NCI-H460 (cell line): ENCODE measurements at regions not wholly inside any gene's neighbourhood (a gene's known extent, or its start where the extent isn't known, plus 50 kb on each side); places are given as distances from the start of the nearest gene placed in this dataset.

Experiments used
- DNase-seq: peaks from one replicate; pipeline ENCODE4 v3.0.0-alpha.2; 2016; ENCODE audit warnings: low read depth; ENCODE audit errors: extremely low read depth

DNA sequence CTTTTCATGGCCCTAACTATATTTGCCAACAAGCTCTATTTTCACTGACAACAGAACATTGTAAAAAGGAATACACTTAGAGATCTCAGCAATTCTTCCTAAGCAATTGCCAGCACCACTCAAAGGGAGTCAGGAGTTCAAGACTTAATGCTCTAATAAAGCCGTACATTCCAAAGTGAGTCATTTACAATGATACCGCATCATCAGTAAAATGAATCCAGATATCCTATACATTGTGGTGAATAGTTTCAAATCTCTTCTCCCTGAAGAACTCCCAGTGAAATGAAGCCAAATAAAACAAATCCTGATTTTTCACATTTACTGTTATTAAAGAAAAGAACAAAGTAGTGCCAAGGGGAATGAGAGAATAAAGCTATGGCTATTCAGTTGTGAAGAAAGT lies 2898.7 kb upstream of the PCDH20 start:
- no peak for DNase-seq

- DNase-seq: no peak
Measured at GRCh38 chr13:64311948-64312347, 2896.3 kb upstream of the PCDH20 start.

DNA sequence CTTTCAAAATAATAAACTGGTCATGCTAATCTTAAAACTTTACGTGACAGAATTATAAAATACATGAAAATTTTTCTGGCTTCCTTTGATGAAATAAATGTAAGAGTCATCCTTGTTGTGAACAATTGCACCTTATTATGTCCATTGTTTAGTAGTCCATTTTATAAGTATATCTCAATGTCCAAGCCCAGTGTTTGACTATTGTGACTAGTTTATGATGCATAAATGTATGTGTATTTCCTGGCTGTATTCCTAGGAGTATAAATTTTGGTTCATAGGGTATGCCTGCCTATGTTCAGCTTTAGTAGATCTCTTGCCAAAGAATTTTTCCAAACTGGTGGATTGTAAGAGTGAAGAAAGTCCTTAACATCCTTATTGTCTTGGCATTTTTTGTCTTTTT lies 2895.5 kb upstream of the PCDH20 start:
- DNase-seq: no peak

GRCh38 chr13:64305246-64305645 lies 2889.6 kb upstream of the PCDH20 start:
- DNase-seq: no peak

GRCh38 chr13:64300239-64300638 lies 2884.6 kb upstream of the PCDH20 start:
- no peak for DNase-seq

DNA sequence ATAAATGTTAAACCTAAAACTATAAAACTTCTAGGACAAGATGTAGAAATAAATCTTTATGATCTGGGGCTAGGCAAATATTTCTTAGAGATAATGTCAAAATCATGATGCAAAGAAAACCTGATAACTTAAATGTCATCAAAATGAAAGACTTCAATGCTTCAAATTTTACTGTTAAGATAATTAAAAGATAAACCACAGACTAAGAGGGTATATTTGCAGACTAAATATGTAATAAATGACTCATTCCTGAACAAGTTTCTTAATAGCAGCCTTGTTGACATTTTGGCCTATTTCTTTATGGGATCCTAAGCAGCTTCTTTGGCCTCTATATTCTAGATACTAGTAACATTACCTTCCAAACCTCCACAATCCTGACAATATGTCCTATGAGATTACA lies 2878.3 kb upstream of the PCDH20 start:
- no peak for DNase-seq

GRCh38 chr13:64289702-64290101 lies 2874.1 kb upstream of the PCDH20 start:
- DNase-seq: no peak

GRCh38 chr13:64283926-64284325 lies 2868.3 kb upstream of the PCDH20 start:
- DNase-seq: no peak

- no peak for DNase-seq
Measured at GRCh38 chr13:64278493-64278892, 2862.8 kb upstream of the PCDH20 start.

- DNase-seq: no peak
Measured at GRCh38 chr13:64277097-64277496, 2861.4 kb upstream of the PCDH20 start.

DNA sequence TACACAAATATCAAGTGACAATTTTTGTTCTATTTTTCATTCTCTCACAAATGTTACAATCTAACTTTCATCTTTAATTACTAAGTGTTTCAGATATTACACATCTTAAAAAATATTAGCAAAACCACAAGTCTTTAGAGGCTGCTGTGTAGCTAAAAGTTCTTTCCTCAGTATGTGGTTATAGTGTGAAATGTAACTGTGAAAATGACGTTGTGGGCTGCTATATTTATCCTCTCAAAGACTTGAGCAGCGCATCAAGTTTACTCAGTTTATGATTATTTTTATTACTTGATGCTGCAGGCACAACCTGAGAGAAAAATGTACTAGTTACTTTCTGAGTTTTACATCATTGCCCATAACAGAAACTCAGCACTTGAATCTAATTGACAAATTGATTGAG lies 2860.6 kb upstream of the PCDH20 start:
- DNase-seq: no peak

DNA sequence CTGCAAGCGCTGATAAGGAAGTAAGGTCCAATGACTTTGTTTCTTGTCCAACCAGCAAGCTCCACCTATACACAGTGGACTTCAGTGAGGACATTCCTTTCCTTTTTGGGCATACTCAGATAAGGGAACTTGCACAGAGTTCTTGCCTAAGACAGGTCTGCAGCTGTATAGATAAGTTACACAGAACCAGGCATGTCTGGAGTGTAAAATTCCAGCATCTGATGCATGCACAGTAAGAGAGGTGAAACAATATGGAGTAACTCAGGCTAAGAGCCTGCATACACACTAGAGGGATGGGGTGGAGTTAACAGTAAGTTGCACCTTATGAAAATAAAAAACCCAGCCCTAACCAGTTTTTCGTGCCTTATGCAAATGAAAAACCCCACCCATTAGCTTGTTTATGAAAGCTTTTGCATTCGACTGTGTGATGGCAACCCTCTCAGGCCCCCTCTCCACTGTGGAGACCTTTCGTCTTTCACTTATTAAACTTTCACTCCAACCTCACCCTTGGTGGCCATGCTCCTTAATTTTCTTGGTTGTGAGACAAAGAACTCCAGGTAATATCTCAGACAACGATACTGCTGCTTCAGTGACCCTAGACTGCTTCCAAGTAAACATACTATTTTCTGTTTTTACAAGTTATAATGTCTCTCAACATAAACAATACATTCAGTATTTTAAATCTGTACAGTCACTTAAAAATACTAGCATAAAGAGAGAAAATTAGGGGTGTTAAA lies 2859.0 kb upstream of the PCDH20 start:
- no peak for DNase-seq

- no peak for DNase-seq
Measured at GRCh38 chr13:64273780-64274179, 2858.1 kb upstream of the PCDH20 start.

GRCh38 chr13:64272681-64273080 lies 2857.0 kb upstream of the PCDH20 start:
- no peak for DNase-seq

DNA sequence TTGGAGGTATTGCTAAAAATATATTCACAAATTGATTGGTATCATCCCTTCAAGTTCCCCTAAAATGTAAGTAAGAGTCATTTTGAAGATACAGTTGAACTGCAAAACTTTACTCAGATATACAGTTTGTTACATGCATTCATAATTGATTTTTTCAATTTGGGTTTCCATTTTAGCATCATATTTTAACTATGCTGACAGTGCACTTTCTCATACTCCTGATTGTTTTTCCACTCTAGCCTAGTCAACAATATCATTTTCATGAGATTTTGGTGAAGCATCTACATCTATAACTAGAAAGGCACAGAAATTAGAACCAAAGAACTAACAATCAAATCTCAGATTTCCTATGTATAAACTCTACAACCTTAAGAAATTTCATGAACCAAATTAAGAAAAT lies 2850.4 kb upstream of the PCDH20 start:
- no peak for DNase-seq

DNA sequence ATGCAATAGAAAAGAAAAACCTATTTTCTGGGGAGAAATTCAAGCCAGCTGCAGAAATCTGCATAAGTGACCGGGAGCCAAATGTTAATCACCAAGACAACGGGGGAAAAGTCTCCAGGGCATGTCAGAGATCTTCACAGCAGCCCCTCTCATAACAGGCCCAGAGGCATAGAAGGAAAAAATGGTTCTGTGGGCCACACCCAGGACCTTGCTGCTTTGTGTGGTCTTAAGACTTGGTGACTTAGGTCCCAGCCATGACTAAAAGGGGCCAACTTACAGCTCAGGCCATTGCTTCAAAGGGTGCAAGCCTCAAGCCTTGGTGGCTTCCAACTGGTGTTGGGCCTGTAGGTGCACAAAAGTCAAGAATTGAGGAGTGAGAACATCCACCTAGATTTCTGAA lies 2847.6 kb upstream of the PCDH20 start:
- no peak for DNase-seq

DNA sequence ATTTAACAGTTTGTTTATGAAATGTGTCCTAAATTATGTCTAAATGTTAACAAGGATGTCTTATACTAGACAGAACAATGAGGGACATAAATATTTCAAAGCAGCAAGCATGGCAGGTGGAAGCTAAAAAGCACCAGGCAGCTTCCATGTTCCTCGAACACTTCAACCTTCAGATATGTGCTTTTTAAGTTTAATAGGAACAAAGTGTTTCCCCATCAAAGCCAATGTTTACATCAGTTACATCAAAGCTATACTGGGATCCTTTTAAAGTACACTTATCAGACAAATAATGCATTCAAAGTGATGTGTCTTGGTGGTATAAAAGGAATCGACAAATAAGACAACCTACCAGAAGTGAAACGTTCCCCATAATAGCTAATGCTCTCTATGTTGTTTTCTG lies 2841.1 kb upstream of the PCDH20 start:
- no peak for DNase-seq

DNA sequence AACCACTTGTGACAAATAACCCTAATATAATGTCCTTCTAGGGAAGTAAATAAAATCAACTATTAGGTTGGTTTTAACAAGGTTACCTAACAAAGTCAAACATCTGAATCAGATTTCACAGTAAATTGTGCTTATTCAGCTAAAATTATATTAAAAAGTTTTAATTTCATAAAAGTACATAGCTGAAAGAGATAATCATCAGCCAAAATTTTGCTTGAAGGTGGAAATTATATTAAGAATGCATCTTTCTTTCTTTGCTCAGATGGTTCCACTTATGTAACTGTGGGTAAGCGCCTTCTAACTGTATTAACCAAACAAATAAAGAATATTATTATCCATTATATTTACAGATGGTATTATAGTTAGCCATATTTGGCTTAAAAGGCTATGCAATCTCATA lies 2840.3 kb upstream of the PCDH20 start:
- no peak for DNase-seq

DNA sequence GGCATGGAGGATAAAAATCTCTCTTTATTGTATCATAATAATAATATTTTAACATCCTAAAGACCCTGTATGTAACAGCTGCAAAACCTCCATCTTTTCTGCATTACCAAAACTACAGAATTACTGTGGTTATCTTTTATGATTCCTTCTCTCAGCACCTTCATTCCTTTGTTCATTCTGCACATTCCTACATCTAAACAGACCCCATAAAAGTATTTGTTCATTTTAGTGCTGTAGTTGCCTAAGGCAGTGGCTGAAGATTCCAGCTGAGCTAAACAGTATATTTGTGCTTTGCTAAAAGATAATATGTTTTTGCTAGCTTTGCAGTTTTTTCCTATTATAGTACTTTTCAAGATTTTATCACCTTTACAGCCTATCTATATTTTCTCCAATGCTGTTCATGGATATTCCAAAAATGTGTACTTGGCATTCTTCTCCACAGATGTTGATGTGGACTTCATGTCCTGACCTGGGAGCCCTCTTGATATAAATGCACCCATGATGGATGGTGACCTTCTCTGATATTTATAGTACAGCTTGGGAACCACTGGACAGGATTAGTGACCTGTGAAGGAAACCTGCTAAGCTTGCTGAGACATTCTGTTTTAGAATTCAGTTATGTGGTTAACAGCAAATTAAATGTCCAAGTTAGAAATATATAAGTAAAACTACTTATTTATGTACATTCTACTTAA lies 2832.9 kb upstream of the PCDH20 start:
- DNase-seq: no peak

DNA sequence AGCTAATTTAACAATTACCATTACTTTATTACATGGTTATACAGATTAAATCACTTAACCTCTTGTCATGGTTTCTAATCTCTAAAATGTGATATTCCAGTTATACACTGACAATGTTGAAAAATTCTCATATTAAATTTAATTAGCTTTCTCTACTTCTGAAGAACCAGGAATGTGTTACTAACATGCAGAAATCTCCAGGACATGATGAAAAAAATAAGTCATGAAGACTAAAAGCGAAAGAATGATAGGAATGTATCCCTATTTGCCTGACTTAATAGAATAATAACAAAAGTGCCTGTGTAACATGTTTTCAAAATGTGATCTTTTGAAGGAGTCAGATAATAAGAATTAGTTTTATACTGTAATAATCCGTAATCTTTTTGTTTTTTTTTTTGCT lies 2823.7 kb upstream of the PCDH20 start:
- DNase-seq: peak; percentile 6

GRCh38 chr13:64234255-64234654 lies 2818.6 kb upstream of the PCDH20 start:
- DNase-seq: no peak

DNA sequence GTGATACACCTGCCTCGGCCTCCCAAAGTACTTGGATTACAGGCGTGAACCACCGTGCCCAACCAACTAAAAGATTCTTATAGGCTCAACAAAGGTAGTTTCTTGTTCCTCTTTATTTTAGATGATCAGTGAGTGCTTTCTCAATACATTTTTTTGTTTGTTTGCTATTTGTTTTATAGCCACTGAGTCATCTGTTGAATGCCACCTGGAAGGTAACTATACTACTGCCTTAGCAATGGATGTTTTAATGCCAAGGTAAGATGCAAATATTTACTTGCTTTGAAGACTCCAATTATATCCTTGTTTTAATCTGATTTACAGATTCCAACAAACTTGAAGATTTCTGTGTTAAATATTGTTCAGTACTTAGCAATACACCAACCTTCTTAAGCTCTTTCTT lies 2807.4 kb upstream of the PCDH20 start:
- DNase-seq: no peak
